ENCODE measurements at regions not wholly inside any gene's neighbourhood (a gene's known extent, or its start where the extent isn't known, plus 50 kb on each side); places are given as distances from the start of the nearest gene placed in this dataset.

- no peak for TF ChIP-seq CTCF (optimal IDR thresholded peaks at IDR 0.05 in 1 of 3, IDR thresholded peaks at IDR 0.05 in 1 of 3, conservative IDR thresholded peaks at IDR 0.05 in 1 of 3; ENCODE audit: extremely low read depth in 1 of 3, insufficient read depth in 2 of 3, low read length in 3 of 3)
- TF ChIP-seq EZH2 (IDR thresholded peaks at IDR 0.05; ENCODE audit: low read length): no peak
These were observed 792.6 kb upstream of the SLITRK6 start for GRCh38 chr13:86591862-86592261.
